ENCODE measurements at regions not wholly inside any gene's neighbourhood (a gene's known extent, or its start where the extent isn't known, plus 50 kb on each side); places are given as distances from the start of the nearest gene placed in this dataset.

GRCh38 chr3:102124282-102124681 lies 275.0 kb downstream of the NFKBIZ start:
- DNase-seq = no peak

DNA sequence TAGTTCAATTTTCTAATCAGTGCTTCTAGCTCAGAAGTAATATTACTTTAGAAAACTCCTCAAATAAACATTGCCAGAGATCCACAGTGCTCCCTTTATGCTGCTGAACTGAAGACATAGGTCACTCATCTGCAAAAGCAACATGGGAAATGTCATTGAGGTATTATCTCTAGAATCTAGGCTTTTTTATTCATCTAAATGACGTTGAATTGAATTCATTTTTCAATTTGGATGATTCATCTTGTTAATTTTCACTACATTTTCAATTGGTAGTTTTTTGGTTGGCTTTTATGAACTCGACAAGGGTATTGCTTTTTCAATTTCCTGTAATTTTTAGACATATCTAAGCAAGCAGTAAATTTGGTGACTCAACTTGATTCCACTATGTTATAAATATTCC lies 275.4 kb downstream of the NFKBIZ start:
- no peak for DNase-seq

DNA sequence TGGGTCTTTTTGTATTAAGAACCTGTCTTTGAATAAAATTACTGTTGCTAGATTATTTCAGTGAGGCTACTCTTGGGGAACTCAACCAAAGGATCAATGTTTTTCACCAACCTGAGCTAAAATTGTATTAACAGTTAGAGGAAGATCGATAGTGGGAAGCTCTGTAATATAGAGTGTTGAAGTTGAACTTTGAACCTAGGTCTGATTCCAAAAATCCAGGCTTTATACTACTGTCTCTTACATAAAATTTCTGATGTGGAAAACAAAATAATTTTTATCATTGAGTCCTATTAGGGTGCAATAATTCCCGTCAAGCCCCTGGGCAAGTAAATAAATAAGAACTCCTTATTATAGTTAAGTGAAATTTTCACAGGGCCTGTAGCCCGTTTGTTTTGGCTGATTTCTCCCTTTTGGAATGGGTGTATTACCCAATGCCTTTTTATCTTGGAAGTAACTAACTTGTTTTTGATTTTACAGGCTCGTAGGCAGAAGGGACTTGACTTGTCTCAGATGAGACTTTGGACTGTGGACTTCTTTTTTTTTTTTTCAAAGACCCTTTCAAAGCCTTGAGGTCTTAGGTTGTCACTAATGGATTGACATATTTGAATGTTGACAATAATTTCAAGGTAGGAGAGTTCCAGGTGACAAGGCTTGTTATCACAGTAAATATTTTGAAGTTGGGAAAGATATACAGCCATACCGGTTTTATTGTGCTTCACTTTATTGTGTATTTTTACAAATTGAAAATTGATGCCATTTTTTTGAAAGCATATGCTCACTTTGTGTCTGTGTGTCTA lies 276.1 kb downstream of the NFKBIZ start:
- DNase-seq = no peak

DNA sequence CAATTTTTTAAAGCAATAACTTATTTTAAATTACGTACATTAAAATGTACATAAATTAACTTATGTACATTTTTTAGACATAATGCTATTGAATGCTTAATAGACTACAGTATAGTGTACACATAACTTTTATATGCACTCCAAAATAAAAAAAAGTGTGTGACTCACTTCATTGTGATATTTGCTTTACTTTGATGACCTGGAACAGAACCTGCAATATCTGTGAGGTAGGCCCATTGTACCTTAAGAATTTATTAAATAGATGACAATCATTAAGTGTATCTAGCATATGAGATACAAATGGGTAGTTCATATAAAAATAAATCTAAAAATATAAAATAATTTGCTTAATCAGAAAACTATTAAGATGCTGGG lies 276.7 kb downstream of the NFKBIZ start:
- no peak for DNase-seq

- no peak for DNase-seq
These were observed 280.7 kb downstream of the NFKBIZ start for GRCh38 chr3:102129760-102130608.

DNA sequence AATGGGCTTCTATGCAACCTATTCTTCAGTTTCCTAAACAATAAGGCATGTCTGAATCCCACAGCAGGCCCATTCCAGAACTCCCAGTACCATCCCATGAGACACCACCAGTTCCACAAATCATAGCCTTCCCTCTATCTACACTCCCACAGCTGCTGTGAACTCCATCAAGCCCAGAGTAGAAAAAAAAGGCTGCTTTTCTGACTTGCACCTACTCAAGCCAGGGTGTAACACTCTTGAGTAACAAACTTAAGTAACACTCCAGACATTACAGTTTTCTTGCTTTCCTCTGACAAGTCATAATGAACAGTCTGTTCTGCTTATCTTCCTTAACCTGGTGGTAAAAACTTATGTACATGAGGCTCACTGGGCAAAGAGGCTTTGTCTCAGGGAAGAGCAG lies 283.1 kb downstream of the NFKBIZ start:
- DNase-seq = no peak

GRCh38 chr3:102133376-102133775 lies 284.1 kb downstream of the NFKBIZ start:
- no peak for DNase-seq

- DNase-seq = no peak
These were observed 286.0 kb downstream of the NFKBIZ start for GRCh38 chr3:102135316-102135715.

DNA sequence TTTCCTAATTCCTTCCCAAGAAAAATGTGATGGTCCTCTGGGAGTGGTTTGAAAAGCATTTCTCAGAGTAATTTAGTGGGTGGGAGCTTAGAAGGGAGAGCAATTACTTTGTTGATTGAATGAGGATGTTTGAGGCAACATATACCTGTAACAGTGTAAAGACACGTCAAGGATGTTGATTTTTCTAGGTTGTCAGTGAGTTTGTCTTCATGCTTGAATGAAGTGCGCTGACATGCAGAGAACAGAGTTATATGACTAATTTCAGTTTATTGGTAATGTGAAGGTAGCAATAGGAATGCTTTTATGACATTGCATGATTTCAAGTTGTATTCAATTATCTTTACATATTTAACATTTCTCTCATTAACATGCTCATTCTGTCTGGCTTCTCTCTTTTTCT lies 286.9 kb downstream of the NFKBIZ start:
- no peak for DNase-seq

DNA sequence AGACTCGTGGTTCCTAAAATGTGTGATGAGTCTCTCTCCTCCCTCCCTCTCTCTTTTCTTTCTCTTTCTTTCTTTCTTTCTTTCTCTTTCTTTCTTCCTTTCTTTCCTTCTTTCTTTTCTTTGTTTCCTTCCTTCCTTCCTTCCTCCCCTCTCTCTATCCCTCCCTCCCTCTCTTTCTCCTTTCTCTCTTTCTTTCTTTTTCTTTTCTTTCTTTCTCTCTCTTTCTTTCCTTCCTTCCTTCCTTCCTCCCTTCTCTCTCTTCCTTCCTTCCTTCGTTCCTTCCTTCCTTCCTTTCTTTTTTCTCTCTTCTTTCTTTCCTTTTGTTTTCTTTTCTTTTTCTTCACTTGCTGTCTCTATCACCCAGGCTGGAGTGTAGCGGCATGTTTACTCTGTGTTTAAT lies 290.8 kb downstream of the NFKBIZ start:
- no peak for DNase-seq

DNA sequence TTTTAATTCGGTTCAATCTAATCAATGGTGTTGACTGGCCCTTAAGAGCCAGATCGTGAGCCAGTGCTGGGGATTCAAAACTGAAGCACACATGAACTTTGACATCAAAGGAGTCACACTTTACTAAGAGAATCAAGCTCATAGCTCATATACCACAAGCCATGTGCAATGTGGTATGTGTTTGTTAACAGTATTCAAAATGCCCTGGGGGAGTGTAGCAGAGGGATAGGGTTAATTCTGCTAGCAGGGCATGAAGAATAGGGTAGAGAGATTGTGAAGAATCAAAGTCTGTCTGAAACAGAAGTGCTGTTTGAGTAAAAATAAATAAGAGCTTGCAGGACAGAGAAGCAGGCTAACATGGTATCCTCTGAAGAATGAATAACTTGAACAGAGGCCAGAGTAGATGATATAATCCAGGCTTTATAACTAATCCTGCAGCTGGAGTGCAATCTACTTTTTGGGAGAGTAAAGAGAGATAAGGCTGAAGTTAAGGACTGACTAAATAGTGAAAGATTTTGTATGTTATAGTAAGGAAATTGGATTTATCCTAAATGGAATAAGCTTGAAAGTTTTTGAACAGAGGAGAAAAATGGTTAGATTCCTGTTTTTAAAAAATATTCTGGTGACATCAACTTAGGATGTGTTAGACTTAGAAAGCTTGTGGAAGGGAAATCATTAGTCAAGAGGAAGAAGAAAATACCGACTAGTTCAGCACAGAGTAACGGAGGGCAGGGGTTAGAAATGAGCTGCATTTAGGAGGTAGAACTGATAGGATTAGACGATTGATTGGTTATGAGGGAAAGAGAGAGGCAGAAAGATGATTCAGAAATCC lies 292.0 kb downstream of the NFKBIZ start:
- DNase-seq = no peak

DNA sequence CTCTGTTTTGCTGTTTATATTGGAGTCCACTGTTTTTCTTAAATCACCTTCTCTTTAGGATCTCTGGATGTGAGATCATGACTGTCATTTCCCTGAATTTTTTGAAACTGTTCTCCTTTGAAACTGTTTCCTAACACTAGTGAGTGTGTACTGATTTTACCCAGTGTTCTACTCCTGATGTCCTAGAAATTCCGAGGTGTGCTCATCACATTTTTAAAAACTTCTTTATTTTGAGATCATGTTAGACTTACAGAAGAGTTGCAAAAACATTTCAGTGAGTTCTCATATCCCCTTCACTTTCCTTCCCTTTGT lies 292.6 kb downstream of the NFKBIZ start:
- no peak for DNase-seq

DNA sequence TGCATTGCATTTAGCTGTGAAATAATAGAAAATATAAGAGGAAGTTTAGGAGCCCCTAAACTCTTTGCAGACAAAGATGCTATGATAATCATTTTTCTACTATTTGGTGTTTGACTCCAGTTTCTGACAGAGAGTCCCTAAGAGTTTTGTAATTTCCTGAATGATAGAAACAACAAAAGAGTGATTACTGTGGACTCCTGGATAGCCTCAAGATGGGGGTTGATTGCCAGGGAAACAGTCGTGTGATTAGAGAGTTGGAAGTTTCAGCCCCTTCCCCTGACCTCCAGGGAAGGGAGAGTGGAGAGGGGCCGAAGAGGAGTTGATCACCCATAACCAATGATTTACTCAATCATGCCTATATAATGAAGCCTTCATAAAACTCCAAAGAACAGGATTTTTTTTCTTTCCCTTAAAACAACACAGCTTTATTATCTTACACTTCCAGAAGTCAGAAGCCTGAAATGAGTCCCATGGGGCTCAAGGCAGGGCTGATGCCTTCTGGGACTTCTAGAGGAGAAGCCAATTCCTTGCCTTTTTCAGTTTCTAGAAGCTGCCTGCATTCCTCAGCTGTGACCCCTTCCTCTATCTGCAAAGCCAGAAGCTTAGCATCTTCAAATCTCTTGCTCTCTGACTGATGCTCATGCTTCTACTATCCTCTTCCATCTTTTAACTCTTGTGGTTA lies 292.3 kb upstream of the ZPLD1 start:
- no peak for DNase-seq

DNA sequence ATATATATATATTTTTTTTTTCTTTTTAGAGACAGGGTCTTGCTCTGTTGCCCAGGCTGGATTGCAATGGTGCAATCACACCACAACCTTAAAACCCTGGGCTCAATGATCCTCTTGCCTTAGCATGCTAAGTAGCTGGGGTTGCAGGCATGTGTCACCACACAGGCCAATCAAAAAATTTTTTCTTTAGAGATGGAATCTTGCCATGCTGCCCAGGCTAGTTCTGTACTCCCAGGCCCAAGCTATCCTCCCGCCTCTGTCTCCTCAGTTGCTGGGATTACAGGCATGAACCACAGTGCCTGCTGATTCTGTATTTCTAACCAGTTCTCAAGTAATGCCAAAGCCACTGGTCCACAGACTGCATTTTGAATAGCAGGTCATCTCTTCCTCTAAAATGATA lies 291.3 kb upstream of the ZPLD1 start:
- DNase-seq = no peak

GRCh38 chr3:102144063-102144462 lies 290.8 kb upstream of the ZPLD1 start:
- DNase-seq = no peak

GRCh38 chr3:102148598-102149337 lies 286.0 kb upstream of the ZPLD1 start:
- DNase-seq = no peak

DNA sequence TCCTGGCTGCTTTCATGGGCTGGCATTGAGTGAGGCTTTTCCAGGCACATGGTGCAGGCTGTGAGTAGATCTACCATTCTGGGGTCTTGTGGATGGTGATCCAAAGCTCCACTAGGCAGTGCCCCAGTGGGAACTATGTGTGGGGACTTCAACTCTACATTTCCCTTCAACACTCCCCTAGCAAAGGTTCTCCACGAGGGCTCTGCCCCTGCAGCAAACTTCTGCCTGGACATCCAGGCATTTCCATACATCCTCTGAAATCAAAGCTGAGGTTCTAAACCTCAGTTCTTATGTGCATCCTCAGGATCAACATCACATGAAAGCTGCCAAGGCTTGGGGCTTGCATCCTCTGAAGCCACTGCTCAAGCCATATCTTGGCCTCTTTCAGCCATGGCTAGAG lies 282.9 kb upstream of the ZPLD1 start:
- DNase-seq = no peak

GRCh38 chr3:102156426-102156825 lies 278.4 kb upstream of the ZPLD1 start:
- DNase-seq = no peak

GRCh38 chr3:102158080-102158740 lies 276.6 kb upstream of the ZPLD1 start:
- no peak for DNase-seq

- DNase-seq = no peak
These were observed 274.9 kb upstream of the ZPLD1 start for GRCh38 chr3:102159810-102160451.

DNA sequence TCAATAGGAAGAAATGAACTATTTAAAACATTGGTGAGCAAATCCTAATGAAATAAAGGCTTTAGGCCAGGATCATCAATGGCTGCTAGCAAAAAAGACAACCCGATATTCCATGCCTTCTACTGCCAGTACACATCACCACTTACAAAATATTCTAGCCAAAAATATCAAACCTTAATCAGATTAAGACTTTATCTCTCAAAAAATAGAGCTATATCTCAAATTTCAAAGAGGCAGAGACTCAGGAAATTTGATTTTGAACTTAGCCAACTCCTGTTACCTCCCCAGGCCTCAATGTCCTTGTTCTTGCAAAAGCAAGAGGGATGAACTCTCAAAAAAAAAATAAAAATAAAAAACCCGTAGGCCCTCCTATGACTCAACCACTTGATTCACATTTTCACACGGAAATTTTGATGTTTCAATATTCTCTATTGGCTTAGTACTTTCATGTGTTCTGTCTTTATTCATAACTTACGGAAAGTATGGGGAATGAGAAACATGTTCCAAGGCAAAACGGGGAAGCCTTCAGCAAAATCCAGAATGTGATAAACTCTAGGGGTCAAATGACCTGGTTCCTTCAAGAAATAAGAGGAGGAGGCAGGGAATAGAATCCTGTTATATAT lies 273.3 kb upstream of the ZPLD1 start:
- DNase-seq = no peak
